Uterus (tissue), 2 donors: ENCODE measurements at regions not wholly inside any gene's neighbourhood (a gene's known extent, or its start where the extent isn't known, plus 50 kb on each side); places are given as distances from the start of the nearest gene placed in this dataset.

ENCODE experiments used
- POLR2A ChIP-seq, 2 donors: fragments of 450-650 bp; IDR thresholded peaks; one replicate each; pipeline ENCODE4 v1.6.1; 2016; ENCODE audit warnings: antibody characterized with exemption in 2 of 2, mild to moderate bottlenecking in 1 of 2, moderate library complexity in 1 of 2
- TF ChIP-seq, protein P1 (sequence below), 4 experiments: fragments of 200-600 bp in 2 of 4; fragments of 450-650 bp in 2 of 4; sonication (generic) in 2 of 4; IDR thresholded peaks; one replicate each; pipeline ENCODE4 v1.5.1; 2016 to 2019; ENCODE audit warnings: antibody characterized with exemption in 4 of 4, mild to moderate bottlenecking in 2 of 4, moderate library complexity in 1 of 4

DNA sequence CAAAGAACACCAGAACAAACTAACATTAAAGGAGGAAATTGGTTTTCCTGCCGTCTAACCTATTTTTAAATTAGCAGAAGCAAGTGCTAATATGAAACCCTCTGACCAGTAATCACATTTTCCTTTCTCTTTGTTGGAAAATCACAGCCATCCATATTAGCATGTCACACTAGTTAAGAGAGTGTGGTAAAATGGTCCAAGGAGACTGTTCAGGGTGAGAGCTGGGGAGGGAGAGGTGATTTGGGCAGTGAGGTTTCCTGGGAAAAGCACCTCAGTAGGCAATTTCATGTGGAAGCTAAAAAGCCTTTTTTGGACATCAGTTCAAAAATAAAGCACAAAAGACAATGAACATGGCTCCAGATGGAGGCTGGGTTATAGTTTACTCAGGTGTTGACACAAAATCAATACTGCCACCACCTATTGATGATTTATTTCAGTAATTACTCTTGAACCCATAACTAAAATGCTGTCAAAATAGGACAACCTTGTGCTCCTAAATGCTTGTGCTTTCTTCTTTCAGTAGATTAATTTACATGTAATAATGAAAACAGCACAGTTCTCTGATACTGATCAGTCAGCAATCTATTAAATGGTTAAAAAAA is 333.2 kb downstream of the SAMD5 start:
- TF ChIP-seq, protein P1, sequence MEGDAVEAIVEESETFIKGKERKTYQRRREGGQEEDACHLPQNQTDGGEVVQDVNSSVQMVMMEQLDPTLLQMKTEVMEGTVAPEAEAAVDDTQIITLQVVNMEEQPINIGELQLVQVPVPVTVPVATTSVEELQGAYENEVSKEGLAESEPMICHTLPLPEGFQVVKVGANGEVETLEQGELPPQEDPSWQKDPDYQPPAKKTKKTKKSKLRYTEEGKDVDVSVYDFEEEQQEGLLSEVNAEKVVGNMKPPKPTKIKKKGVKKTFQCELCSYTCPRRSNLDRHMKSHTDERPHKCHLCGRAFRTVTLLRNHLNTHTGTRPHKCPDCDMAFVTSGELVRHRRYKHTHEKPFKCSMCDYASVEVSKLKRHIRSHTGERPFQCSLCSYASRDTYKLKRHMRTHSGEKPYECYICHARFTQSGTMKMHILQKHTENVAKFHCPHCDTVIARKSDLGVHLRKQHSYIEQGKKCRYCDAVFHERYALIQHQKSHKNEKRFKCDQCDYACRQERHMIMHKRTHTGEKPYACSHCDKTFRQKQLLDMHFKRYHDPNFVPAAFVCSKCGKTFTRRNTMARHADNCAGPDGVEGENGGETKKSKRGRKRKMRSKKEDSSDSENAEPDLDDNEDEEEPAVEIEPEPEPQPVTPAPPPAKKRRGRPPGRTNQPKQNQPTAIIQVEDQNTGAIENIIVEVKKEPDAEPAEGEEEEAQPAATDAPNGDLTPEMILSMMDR (IDR thresholded peaks at IDR 0.05): no peak
- TF ChIP-seq POLR2A (IDR thresholded peaks at IDR 0.05): no peak
